ENCODE measurements at regions not wholly inside any gene's neighbourhood (a gene's known extent, or its start where the extent isn't known, plus 50 kb on each side); places are given as distances from the start of the nearest gene placed in this dataset.

- TF ChIP-seq CTCF (IDR thresholded peaks at IDR 0.05; ENCODE audit: borderline replicate concordance, insufficient read depth, low read depth, low read length) = no peak
- no peak overlapping the region for H3K4me3 ChIP-seq (ENCODE audit: low read depth, low read length)
These were observed 265.2 kb downstream of the KCNRG start for GRCh38 chr13:50280441-50280937.

- no peak overlapping the region for H3K4me3 ChIP-seq (ENCODE audit: low read depth, low read length)
- TF ChIP-seq CTCF (IDR thresholded peaks at IDR 0.05; ENCODE audit: borderline replicate concordance, insufficient read depth, low read depth, low read length) = no peak
These were observed 266.8 kb downstream of the KCNRG start for GRCh38 chr13:50282016-50282415.

- TF ChIP-seq CTCF (IDR thresholded peaks at IDR 0.05; ENCODE audit: borderline replicate concordance, insufficient read depth, low read depth, low read length) = no peak
- no peak overlapping the region for H3K4me3 ChIP-seq (ENCODE audit: low read depth, low read length)
These were observed 267.8 kb downstream of the KCNRG start for GRCh38 chr13:50283017-50283416.

GRCh38 chr13:50284540-50284939 is 269.3 kb downstream of the KCNRG start:
- H3K4me3 ChIP-seq (ENCODE audit: low read depth, low read length) = no peak overlapping the region
- no peak for TF ChIP-seq CTCF (IDR thresholded peaks at IDR 0.05; ENCODE audit: borderline replicate concordance, insufficient read depth, low read depth, low read length)

- no peak for TF ChIP-seq CTCF (IDR thresholded peaks at IDR 0.05; ENCODE audit: borderline replicate concordance, insufficient read depth, low read depth, low read length)
- no peak overlapping the region for H3K4me3 ChIP-seq (ENCODE audit: low read depth, low read length)
These were observed 270.0 kb downstream of the KCNRG start for GRCh38 chr13:50285283-50285682.

- TF ChIP-seq CTCF (IDR thresholded peaks at IDR 0.05; ENCODE audit: borderline replicate concordance, insufficient read depth, low read depth, low read length) = no peak
- no peak overlapping the region for H3K4me3 ChIP-seq (ENCODE audit: low read depth, low read length)
These were observed 271.1 kb downstream of the KCNRG start for GRCh38 chr13:50286324-50286723.

GRCh38 chr13:50290186-50290585 is 274.9 kb downstream of the KCNRG start:
- no peak overlapping the region for H3K4me3 ChIP-seq (ENCODE audit: low read depth, low read length)
- TF ChIP-seq CTCF (IDR thresholded peaks at IDR 0.05; ENCODE audit: borderline replicate concordance, insufficient read depth, low read depth, low read length) = no peak
